ENCODE measurements at regions not wholly inside any gene's neighbourhood (a gene's known extent, or its start where the extent isn't known, plus 50 kb on each side); places are given as distances from the start of the nearest gene placed in this dataset.

- DNase-seq, result no peak
Measured at GRCh38 chr6:23177806-23178205, 608.4 kb downstream of the HDGFL1 start.

GRCh38 chr6:23179994-23180393 is 610.6 kb downstream of the HDGFL1 start:
- DNase-seq, result no peak

- DNase-seq, result no peak
Measured at GRCh38 chr6:23180504-23181293, 611.3 kb downstream of the HDGFL1 start.

GRCh38 chr6:23181356-23182110 is 612.2 kb downstream of the HDGFL1 start:
- no peak for DNase-seq

- DNase-seq, result no peak
Measured at GRCh38 chr6:23183846-23184245, 614.5 kb downstream of the HDGFL1 start.

GRCh38 chr6:23184351-23184750 is 615.0 kb downstream of the HDGFL1 start:
- DNase-seq, result no peak

GRCh38 chr6:23195487-23195886 is 626.1 kb downstream of the HDGFL1 start:
- DNase-seq, result no peak

- no peak for DNase-seq
Measured at GRCh38 chr6:23199541-23199940, 630.2 kb downstream of the HDGFL1 start.

- no peak for DNase-seq
Measured at GRCh38 chr6:23200946-23201345, 631.6 kb downstream of the HDGFL1 start.

GRCh38 chr6:23202207-23202606 is 632.8 kb downstream of the HDGFL1 start:
- no peak for DNase-seq

GRCh38 chr6:23212398-23212797 is 643.0 kb downstream of the HDGFL1 start:
- DNase-seq, result no peak

- DNase-seq, result no peak
Measured at GRCh38 chr6:23213193-23213592, 643.8 kb downstream of the HDGFL1 start.

- no peak for DNase-seq
Measured at GRCh38 chr6:23213651-23214050, 644.3 kb downstream of the HDGFL1 start.

- DNase-seq, result no peak
Measured at GRCh38 chr6:23218751-23219150, 649.4 kb downstream of the HDGFL1 start.

- no peak for DNase-seq
Measured at GRCh38 chr6:23222724-23223123, 653.4 kb downstream of the HDGFL1 start.

GRCh38 chr6:23224540-23224939 is 655.2 kb downstream of the HDGFL1 start:
- DNase-seq, result no peak

GRCh38 chr6:23228439-23229024 is 659.2 kb downstream of the HDGFL1 start:
- no peak for DNase-seq

- no peak for DNase-seq
Measured at GRCh38 chr6:23243854-23244253, 674.5 kb downstream of the HDGFL1 start.

- no peak for DNase-seq
Measured at GRCh38 chr6:23244300-23244699, 674.9 kb downstream of the HDGFL1 start.

- no peak for DNase-seq
Measured at GRCh38 chr6:23245572-23245971, 676.2 kb downstream of the HDGFL1 start.

GRCh38 chr6:23246896-23247295 is 677.5 kb downstream of the HDGFL1 start:
- DNase-seq, result no peak

- no peak for DNase-seq
Measured at GRCh38 chr6:23250556-23250955, 681.2 kb downstream of the HDGFL1 start.

- no peak for DNase-seq
Measured at GRCh38 chr6:23262864-23263263, 693.5 kb downstream of the HDGFL1 start.

GRCh38 chr6:23265270-23265669 is 695.9 kb downstream of the HDGFL1 start:
- no peak for DNase-seq

Data from CD4-positive, alpha-beta T cell treated with Interleukin-21 for 1 hour (primary cell).